Cardiac fibroblast (primary cell): ENCODE measurements at regions not wholly inside any gene's neighbourhood (a gene's known extent, or its start where the extent isn't known, plus 50 kb on each side); places are given as distances from the start of the nearest gene placed in this dataset.

Experiments used
- DNase-seq, 2 donors: peaks; one replicate each; pipeline versions ENCODE4 v3.0.0 to v3.0.0-alpha.2; 2010; ENCODE audit warnings: low read depth in 2 of 2
- H3K4me3 ChIP-seq, 2 donors: replicated peaks in 1 of 2; 1 replicate in 1 of 2; 2 replicates in 1 of 2; pipeline ENCODE4 v1.5.1; 2011; ENCODE audit warnings: low read depth in 2 of 2, low read length in 2 of 2, mild to moderate bottlenecking in 2 of 2, moderate library complexity in 1 of 2
- TF ChIP-seq, protein P1 (sequence below): IDR thresholded peaks from one replicate; pipeline ENCODE4 v1.5.1; 2011; ENCODE audit warnings: low read depth, mild to moderate bottlenecking, low read length, inconsistent platforms

DNA sequence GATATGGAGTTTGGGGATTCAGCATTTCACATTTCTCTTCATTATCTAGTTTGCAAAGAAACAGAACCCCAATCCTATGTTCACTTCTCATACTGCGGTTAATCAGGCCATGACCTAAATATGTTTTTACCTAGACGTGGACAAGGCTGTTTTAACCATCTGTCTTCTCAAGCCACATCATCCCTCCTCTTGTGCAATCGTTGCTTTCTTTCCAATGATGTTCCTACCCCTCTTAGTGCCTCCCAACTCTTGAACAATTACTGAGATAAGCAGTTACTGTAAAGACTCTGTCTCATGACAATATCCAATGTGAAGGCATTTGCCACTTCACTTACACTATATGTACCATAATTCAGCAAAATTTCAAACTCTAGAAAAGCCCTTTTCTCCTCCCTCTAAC, 406.2 kb downstream of the LIG4 start:
- peak in 1 of 2 donors; percentile 23 for DNase-seq
- TF ChIP-seq, protein P1, sequence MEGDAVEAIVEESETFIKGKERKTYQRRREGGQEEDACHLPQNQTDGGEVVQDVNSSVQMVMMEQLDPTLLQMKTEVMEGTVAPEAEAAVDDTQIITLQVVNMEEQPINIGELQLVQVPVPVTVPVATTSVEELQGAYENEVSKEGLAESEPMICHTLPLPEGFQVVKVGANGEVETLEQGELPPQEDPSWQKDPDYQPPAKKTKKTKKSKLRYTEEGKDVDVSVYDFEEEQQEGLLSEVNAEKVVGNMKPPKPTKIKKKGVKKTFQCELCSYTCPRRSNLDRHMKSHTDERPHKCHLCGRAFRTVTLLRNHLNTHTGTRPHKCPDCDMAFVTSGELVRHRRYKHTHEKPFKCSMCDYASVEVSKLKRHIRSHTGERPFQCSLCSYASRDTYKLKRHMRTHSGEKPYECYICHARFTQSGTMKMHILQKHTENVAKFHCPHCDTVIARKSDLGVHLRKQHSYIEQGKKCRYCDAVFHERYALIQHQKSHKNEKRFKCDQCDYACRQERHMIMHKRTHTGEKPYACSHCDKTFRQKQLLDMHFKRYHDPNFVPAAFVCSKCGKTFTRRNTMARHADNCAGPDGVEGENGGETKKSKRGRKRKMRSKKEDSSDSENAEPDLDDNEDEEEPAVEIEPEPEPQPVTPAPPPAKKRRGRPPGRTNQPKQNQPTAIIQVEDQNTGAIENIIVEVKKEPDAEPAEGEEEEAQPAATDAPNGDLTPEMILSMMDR, result no peak
- no peak overlapping the region for H3K4me3 ChIP-seq

DNA sequence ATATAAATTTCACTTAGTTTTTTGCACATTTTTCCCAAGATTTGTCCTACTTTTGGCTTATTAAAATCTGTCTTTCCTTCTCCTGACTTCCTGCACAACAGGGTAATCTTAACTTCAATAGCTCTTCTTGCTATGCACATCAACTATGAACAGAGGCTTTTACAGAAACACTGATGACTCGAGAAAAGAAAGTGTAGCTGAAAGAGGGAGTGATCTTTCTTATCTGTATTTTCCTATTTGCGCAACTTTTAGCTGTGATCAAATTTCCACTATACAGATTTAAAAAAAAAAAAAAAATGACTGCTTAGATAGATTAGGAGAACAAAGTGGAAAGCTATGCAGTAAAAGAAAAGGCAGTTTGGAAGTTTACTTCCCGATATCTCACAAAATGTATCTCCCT, 406.9 kb downstream of the LIG4 start:
- TF ChIP-seq, protein P1, result no peak
- peak in 1 of 2 donors; percentile 18 for DNase-seq
- H3K4me3 ChIP-seq, result no peak overlapping the region

DNA sequence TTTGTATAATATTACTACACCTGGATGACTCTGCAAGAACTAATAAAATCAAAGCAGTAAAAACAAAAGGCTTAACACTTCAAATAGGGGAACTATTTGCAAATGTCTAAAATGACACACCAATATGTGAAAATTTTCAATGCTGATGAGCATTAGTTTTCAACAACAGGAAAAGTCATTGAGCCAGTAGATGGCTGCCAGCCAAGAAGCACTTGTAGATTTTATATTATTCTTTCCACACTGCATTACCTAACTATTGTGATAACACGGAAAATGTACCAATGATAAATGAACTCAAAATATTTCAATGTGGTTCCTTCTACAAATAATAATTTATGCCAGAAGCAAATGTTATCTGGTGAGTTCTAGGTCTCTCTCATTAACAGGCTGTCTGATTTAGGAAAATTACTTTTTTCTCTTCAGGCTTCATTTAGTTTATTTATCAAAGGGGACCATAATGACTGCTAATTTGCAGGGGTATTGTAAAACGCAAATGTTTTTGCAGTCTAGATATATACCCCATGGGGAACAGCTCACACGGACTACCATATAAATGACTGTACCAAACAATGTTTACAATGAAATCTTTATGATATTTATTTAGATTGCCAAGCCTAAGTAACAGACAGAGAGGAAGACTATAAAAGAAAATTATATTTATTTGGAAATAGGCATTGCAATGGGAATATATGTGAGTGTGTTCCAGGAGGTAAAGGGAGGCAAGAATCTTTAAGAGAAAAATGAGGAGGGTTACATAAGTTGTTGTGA, 407.8 kb downstream of the LIG4 start:
- TF ChIP-seq, protein P1, result no peak
- peak in 1 of 2 donors; percentile 13 for DNase-seq
- H3K4me3 ChIP-seq, result no peak overlapping the region

DNA sequence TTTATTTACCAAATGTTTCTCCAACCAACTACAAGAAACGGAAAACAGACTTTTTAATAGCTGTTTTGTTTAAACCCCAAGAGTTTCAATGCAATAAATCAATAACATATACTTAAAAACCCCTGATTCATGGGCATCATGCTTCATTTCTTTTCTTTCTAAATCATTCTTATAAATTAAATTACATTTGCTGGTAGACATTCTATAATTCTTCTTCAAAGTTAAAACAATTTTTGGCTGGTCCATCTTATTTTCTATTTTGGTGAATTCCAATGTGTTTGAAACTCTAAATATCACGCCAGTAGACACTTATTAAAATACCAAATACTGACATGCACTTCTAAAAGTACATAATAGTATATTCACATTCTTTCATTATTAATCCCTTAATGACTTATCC, 408.6 kb downstream of the LIG4 start:
- TF ChIP-seq, protein P1, result no peak
- no peak for DNase-seq
- H3K4me3 ChIP-seq, result no peak overlapping the region

DNA sequence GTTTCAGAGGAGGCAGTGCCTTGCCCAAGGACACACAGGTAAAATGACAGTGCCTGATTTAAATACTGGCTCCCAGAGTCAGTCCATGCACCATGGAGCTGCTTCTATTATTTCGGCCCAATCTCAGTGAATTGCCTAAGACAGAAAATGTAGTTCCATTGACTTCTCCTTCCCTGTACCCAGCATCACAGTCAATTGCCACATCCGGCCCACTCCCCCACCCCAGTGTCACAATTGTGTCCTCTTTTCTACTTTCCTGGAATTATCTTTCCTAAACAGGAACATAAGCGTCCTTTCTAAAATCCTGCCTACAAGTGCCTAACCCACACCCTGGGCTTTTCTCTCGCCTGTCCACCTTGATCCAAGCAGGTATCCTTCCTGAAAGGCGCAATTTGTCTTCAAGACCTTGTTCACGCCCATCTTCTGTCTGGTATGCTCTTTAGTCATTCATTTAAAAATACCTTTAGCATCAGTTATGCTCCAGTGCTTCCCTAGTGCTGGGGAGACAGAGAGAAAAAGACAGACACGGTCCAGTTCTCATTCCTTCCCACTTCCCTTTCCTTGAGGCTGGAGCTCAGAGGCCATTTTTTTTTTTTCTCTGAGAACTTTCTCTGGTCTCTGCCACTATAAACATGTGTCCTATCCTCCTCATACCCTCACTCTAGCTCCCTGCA, 411.4 kb downstream of the LIG4 start:
- DNase-seq, result no peak
- TF ChIP-seq, protein P1, result no peak
- H3K4me3 ChIP-seq, result no peak overlapping the region

DNA sequence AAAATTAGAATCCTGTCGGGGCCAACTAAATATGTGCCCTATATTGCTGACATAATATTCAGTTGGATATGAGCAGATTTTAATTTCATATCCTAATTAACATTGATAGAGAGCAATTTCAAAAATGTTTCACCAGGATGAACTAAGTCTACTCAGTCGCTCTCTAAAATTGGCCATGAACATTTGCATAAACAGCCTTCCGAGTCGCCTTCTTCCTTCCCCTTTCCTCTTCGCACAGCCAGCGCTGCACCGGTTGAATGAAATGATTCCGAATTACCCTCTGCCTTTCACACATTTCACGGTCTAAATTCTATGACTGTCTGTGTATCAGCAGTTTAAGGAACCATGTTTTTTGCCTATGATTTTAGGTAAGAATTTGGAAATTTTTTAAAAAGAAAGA, 413.7 kb downstream of the LIG4 start:
- TF ChIP-seq, protein P1, result no peak
- no peak overlapping the region for H3K4me3 ChIP-seq
- no peak for DNase-seq
